ENCODE measurements at regions not wholly inside any gene's neighbourhood (a gene's known extent, or its start where the extent isn't known, plus 50 kb on each side); places are given as distances from the start of the nearest gene placed in this dataset.

DNA sequence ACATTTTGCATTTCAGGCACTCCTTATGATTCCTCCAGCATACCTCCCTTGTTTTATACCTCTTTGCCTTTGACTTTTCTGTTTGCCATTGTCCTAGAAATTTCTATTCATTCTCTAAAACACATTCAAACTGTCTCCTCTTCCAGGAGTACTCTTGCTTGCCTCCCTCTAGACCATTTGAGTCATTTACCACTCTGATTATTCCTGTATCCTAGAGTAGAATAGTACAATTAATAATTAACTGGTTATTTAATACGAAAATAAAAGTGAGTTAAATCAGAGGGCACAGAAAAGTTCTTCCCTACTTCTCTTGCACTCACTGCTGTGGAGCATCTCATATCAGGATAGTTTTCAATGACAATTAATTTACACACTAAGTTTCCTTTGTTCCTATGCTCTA lies 290.2 kb upstream of the RORA start:
- no peak overlapping the region for H3K4me2 ChIP-seq (ENCODE audit: low read length)
- no peaks in the 10 kb centered on the region for H4K20me1 ChIP-seq (ENCODE audit: insufficient read depth, low read length)
- TF ChIP-seq, protein P1, sequence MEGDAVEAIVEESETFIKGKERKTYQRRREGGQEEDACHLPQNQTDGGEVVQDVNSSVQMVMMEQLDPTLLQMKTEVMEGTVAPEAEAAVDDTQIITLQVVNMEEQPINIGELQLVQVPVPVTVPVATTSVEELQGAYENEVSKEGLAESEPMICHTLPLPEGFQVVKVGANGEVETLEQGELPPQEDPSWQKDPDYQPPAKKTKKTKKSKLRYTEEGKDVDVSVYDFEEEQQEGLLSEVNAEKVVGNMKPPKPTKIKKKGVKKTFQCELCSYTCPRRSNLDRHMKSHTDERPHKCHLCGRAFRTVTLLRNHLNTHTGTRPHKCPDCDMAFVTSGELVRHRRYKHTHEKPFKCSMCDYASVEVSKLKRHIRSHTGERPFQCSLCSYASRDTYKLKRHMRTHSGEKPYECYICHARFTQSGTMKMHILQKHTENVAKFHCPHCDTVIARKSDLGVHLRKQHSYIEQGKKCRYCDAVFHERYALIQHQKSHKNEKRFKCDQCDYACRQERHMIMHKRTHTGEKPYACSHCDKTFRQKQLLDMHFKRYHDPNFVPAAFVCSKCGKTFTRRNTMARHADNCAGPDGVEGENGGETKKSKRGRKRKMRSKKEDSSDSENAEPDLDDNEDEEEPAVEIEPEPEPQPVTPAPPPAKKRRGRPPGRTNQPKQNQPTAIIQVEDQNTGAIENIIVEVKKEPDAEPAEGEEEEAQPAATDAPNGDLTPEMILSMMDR (IDR thresholded peaks at IDR 0.05; ENCODE audit: low read depth, low read length) = no peak
- no peak for TF ChIP-seq EZH2phosphoT487 (IDR thresholded peaks at IDR 0.05; ENCODE audit: low read depth)
- no peaks in the 10 kb centered on the region for H3K4me1 ChIP-seq (ENCODE audit: low read length)
- H3K27me3 ChIP-seq (ENCODE audit: low read depth, low read length) = peaks cover 31% of the 10 kb centered on the region
- no peaks in the 10 kb centered on the region for H3K36me3 ChIP-seq (replicated peaks; ENCODE audit: low read depth, low read length)
- H3K4me3 ChIP-seq (ENCODE audit: low read length) = no peak overlapping the region
- no peaks in the 10 kb centered on the region for H3K79me2 ChIP-seq (ENCODE audit: low read length)
- H3K9ac ChIP-seq (ENCODE audit: low read length) = no peak overlapping the region
- no peaks in the 10 kb centered on the region for H3K9me3 ChIP-seq (ENCODE audit: insufficient read depth, low read length)
- no peak overlapping the region for H3K27ac ChIP-seq (ENCODE audit: low read length)
- H2AFZ ChIP-seq (ENCODE audit: low read depth, low read length) = no peak overlapping the region

DNA sequence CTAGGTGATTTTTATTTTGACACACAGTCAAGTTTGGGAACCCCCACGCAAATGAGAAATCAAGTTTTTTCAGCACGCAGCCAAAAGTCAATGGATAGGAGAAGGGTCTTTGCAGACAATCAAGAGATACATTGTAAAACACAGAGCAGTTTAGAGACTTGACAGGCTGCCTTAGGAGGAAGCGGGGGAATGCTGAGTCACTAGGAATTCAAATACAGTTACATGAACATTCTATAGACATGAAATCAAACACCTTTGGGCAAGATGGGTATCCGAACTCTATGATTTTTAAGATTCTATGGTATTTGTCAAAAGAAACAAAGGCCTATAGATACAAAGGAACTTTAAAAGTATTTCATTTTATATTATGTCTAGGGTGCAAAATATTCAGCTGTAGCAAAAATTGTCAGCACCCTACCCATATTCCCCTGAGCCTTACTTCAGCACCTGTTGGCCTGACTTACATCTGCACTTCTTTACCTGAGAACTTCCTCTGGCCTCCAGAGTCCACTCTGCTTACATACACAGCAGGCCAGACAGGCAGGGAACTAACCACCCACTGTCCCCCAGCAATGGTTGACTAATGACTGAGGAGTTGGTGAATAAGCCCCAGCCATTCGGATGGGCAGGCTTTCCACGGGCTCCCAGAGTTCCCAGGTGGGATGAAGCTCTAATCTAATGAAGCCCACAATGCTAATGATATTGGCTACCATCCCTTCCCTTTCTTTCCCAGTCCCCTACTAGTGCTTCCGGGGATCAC lies 289.3 kb upstream of the RORA start:
- H3K9ac ChIP-seq (ENCODE audit: low read length) = no peak overlapping the region
- no peaks in the 10 kb centered on the region for H3K9me3 ChIP-seq (ENCODE audit: insufficient read depth, low read length)
- H2AFZ ChIP-seq (ENCODE audit: low read depth, low read length) = no peak overlapping the region
- H3K36me3 ChIP-seq (replicated peaks; ENCODE audit: low read depth, low read length) = no peaks in the 10 kb centered on the region
- H3K4me3 ChIP-seq (ENCODE audit: low read length) = no peak overlapping the region
- TF ChIP-seq EZH2phosphoT487 (IDR thresholded peaks at IDR 0.05; ENCODE audit: low read depth) = no peak
- TF ChIP-seq, protein P1 (IDR thresholded peaks at IDR 0.05; ENCODE audit: low read depth, low read length) = no peak
- H3K27ac ChIP-seq (ENCODE audit: low read length) = no peak overlapping the region
- H3K4me1 ChIP-seq (ENCODE audit: low read length) = no peaks in the 10 kb centered on the region
- no peaks in the 10 kb centered on the region for H3K79me2 ChIP-seq (ENCODE audit: low read length)
- H3K27me3 ChIP-seq (ENCODE audit: low read depth, low read length) = peaks cover 31% of the 10 kb centered on the region
- H3K4me2 ChIP-seq (ENCODE audit: low read length) = no peak overlapping the region
- H4K20me1 ChIP-seq (ENCODE audit: insufficient read depth, low read length) = no peaks in the 10 kb centered on the region

DNA sequence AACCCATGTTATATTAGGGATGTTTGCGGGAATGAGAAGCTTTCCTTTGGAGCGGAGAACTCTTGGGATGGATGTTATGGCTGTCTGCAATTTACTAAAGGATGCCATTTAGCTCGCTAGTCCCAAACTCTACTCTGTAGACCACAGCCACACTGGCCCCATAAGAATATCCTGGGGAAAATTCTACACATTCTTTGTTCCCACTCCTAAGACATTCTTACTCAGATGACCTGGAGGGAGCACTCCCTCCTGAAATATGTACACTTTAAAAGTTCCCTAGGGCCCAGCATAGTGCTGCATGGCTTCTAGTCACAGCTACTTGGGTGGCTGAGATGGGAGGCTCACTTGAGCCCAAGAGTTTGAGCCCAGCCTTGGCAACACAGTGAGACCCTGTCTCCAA lies 288.7 kb upstream of the RORA start:
- TF ChIP-seq EZH2phosphoT487 (IDR thresholded peaks at IDR 0.05; ENCODE audit: low read depth) = no peak
- TF ChIP-seq, protein P1 (IDR thresholded peaks at IDR 0.05; ENCODE audit: low read depth, low read length) = no peak
- Histone ChIP-seq H3K9ac (ENCODE audit: low read length) (no peak overlapping the region), H3K4me1 (ENCODE audit: low read length) (no peaks in the 10 kb centered on the region), H3K27ac (ENCODE audit: low read length) (no peak overlapping the region), H3K4me3 (ENCODE audit: low read length) (no peak overlapping the region), H3K27me3 (ENCODE audit: low read depth, low read length) (peaks cover 31% of the 10 kb centered on the region), H3K79me2 (ENCODE audit: low read length) (no peaks in the 10 kb centered on the region), H4K20me1 (ENCODE audit: insufficient read depth, low read length) (no peaks in the 10 kb centered on the region), H2AFZ (ENCODE audit: low read depth, low read length) (no peak overlapping the region), H3K4me2 (ENCODE audit: low read length) (no peak overlapping the region), H3K9me3 (ENCODE audit: insufficient read depth, low read length) (no peaks in the 10 kb centered on the region), H3K36me3 (replicated peaks; ENCODE audit: low read depth, low read length) (no peaks in the 10 kb centered on the region)

DNA sequence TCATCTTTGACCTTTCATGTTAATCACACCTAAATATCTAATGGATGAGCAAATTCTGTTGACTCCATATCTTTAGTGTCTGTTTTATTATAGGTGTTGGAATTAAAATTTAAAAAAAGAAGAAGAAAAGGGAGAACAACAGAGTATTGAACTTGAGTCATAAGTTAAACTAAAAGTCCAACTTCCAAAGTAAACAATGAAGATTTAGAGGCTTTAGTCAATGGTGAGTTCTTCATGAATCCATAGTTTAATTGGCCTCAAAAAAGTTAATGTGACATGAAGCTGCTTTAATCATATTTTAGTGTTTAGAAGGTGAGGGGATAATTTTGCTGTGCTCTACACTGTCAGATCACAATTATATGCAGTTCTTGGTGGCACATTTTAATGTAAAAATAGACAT lies 288.2 kb upstream of the RORA start:
- Histone ChIP-seq H3K9me3 (ENCODE audit: insufficient read depth, low read length) (no peaks in the 10 kb centered on the region), H4K20me1 (ENCODE audit: insufficient read depth, low read length) (no peaks in the 10 kb centered on the region), H3K4me1 (ENCODE audit: low read length) (no peaks in the 10 kb centered on the region), H3K4me3 (ENCODE audit: low read length) (no peak overlapping the region), H3K79me2 (ENCODE audit: low read length) (no peaks in the 10 kb centered on the region), H2AFZ (ENCODE audit: low read depth, low read length) (no peak overlapping the region), H3K27ac (ENCODE audit: low read length) (no peak overlapping the region), H3K9ac (ENCODE audit: low read length) (no peak overlapping the region), H3K27me3 (ENCODE audit: low read depth, low read length) (peaks cover 33% of the 10 kb centered on the region), H3K4me2 (ENCODE audit: low read length) (no peak overlapping the region), H3K36me3 (replicated peaks; ENCODE audit: low read depth, low read length) (no peaks in the 10 kb centered on the region)
- TF ChIP-seq, protein P1 (IDR thresholded peaks at IDR 0.05; ENCODE audit: low read depth, low read length) = no peak
- TF ChIP-seq EZH2phosphoT487 (IDR thresholded peaks at IDR 0.05; ENCODE audit: low read depth) = no peak

All from OCI-LY3 (cell line).